ENCODE measurements at regions not wholly inside any gene's neighbourhood (a gene's known extent, or its start where the extent isn't known, plus 50 kb on each side); places are given as distances from the start of the nearest gene placed in this dataset.

DNA sequence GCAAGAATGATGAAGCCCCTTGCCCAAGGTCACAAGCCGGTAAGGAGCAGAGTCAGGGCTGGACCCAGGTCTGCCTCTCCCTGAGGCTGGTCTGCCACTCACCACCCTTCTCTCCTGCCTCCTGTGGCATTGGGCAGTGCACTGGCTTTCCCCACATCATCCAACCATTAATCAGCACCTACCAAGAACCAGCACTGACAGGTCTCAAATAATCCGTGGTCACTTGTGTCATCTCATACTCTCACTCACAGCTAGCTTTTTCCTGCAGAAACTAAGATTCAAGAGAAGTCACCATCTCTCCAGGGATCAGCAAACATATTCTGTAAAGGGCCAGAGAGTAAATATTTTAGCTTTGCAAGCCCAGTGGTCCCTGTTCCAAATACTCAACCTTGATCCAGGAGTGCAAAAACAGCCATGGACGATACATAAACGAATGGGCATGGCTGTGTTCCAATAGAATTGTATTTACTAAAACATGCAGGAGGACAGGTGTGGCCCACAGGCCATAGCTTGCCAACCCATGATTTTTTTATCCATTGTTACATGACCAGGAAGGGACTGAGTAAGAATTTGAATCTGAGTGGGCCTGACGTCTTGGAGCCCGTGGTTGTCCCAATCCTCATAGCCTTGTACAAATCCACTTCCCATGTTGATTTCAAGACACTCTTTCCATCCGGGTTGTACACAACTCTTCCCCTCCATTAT, 374.2 kb downstream of the BCL11B start:
- TF ChIP-seq, protein P1, sequence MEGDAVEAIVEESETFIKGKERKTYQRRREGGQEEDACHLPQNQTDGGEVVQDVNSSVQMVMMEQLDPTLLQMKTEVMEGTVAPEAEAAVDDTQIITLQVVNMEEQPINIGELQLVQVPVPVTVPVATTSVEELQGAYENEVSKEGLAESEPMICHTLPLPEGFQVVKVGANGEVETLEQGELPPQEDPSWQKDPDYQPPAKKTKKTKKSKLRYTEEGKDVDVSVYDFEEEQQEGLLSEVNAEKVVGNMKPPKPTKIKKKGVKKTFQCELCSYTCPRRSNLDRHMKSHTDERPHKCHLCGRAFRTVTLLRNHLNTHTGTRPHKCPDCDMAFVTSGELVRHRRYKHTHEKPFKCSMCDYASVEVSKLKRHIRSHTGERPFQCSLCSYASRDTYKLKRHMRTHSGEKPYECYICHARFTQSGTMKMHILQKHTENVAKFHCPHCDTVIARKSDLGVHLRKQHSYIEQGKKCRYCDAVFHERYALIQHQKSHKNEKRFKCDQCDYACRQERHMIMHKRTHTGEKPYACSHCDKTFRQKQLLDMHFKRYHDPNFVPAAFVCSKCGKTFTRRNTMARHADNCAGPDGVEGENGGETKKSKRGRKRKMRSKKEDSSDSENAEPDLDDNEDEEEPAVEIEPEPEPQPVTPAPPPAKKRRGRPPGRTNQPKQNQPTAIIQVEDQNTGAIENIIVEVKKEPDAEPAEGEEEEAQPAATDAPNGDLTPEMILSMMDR (IDR thresholded peaks at IDR 0.05; ENCODE audit: control insufficient read depth, insufficient read depth, low read depth, low read length, missing control alignments): no peak
- DNase-seq (ENCODE audit: low read depth): no peak
- no peak overlapping the region for H3K4me3 ChIP-seq (ENCODE audit: control insufficient read depth, low read depth, low read length)

DNA sequence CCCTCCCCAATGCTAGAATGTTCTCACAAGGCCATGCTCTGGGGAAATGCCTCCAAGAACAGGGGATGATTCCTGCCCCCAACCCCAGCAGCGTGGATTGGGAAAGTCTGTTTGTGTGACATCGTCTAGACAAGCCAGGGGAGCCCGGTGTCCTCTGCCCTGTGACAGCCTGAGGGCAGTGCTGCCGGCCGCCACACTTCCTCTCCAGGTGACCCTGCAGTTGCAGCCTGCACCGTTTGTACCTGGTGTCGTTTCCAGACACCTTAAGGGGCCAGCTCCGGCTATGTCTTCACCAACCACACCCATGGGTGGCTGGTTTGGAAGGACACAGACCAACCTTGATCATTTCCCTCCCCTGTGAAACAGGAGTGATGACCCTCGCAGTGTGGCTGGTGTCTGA, 372.6 kb downstream of the BCL11B start:
- H3K4me3 ChIP-seq (ENCODE audit: control insufficient read depth, low read depth, low read length): no peak overlapping the region
- no peak for DNase-seq (ENCODE audit: low read depth)
- TF ChIP-seq, protein P1 (IDR thresholded peaks at IDR 0.05; ENCODE audit: control insufficient read depth, insufficient read depth, low read depth, low read length, missing control alignments): no peak

DNA sequence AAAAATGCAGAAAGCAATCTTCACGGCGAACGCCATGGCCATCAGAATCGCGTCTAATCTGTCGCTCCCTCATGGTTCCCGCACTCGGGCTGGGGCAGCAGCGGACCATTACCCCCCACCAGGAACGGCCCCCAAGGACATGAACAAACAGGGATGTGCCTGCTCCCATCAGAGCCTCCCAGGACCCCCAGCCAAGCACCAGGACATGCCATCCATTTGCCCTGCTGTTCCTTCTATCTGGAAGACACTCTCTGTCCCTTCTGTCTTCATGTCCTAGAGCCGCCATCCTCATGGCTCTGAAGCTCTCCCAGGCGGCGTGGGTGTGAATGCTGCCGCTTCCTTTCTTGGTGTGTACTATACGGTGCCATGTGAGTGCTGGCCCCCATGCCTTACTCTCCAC, 371.8 kb downstream of the BCL11B start:
- no peak for DNase-seq (ENCODE audit: low read depth)
- TF ChIP-seq, protein P1 (IDR thresholded peaks at IDR 0.05; ENCODE audit: control insufficient read depth, insufficient read depth, low read depth, low read length, missing control alignments): no peak

DNA sequence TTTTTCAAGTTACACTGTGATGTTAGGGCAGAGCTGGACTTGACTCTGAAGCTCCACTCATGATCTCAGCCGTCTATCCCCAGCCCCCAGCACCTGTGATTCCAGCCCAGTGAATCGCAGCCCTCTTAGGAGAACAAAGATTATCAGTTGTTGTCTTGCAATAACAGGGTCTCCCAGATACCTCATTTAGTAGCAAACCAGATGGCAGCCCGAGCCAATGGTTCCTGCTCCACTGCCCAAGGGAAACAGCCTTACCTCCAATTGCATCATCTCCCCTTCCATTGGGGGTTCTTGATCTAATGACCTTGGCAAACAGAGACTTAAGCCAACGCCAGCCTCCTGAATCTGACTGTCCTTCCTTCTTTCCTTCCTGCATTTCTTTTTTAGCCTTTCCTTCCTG, 371.2 kb downstream of the BCL11B start:
- TF ChIP-seq, protein P1 (IDR thresholded peaks at IDR 0.05; ENCODE audit: control insufficient read depth, insufficient read depth, low read depth, low read length, missing control alignments): no peak
- no peak for DNase-seq (ENCODE audit: low read depth)
- H3K4me3 ChIP-seq (ENCODE audit: control insufficient read depth, low read depth, low read length): no peak overlapping the region

More for the DNA sequence above, 371.8 kb downstream of the BCL11B start:
- H3K4me3 ChIP-seq (ENCODE audit: control insufficient read depth, low read depth, low read length): no peak overlapping the region

DNA sequence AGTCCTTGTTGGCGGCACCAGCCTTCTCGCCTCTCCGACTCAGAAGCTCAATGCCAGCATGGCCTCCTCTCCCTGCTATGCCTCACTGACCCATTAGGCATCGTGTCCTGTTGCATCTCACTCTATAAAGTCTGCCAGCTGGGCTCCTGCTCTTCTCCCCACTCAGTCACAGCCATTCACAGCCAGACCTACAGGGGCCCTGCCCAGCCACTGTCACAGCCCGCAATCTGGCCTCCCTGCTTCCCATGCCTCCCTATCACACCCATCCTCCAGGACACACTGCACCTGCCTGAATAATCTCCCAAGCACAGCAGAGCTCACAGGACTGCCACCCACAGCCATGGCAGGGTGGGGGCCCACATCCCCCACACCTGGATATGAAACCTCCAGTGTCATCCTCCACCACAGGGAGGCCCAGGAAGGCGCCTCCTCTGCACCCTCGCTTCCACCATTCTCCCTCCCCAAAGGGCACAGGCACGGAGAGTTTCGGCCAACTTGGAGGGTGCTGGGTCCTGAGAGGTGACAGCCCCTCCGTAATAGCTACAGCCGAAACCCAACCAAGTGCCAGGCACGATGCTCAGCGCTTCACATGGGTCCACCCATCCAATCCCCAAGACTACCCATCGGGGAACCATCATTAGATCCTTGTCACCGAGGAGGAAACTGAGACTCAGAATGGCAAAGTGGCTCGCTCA, 370.3 kb downstream of the BCL11B start:
- no peak for DNase-seq (ENCODE audit: low read depth)
- H3K4me3 ChIP-seq (ENCODE audit: control insufficient read depth, low read depth, low read length): no peak overlapping the region
- TF ChIP-seq, protein P1 (IDR thresholded peaks at IDR 0.05; ENCODE audit: control insufficient read depth, insufficient read depth, low read depth, low read length, missing control alignments): no peak

DNA sequence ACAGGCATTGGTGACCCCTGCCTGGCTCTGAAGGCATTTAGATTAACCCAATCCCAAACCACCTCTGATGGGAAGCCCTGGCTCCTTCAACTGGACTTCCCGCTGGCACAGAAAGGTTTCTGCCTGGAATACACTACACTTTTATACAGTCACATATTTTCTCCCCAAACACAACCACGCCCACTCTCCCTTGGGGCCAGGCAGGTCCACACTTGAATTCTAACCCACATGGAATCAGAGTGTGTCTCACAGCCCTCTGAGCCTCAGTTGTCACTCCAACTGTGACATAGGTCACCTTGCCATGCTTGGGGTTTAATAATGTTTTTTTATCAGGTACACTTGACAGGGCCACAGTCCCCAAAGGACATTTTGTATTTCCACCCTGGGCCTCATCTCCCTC, 368.6 kb downstream of the BCL11B start:
- TF ChIP-seq, protein P1 (IDR thresholded peaks at IDR 0.05; ENCODE audit: control insufficient read depth, insufficient read depth, low read depth, low read length, missing control alignments): no peak
- no peak for DNase-seq (ENCODE audit: low read depth)
- H3K4me3 ChIP-seq (ENCODE audit: control insufficient read depth, low read depth, low read length): no peak overlapping the region

Data from AG09309 (cell line).